Heart right ventricle (tissue), 16 donors: ENCODE measurements at regions not wholly inside any gene's neighbourhood (a gene's known extent, or its start where the extent isn't known, plus 50 kb on each side); places are given as distances from the start of the nearest gene placed in this dataset.
"Not testable (repeated sequence)": the region's sequence is repeated elsewhere in the genome, so short reads cannot be mapped to it uniquely, and the experiment has no call there.

Experiments used
- ATAC-seq, 8 donors: fragments of 200-7000 bp; cut with Tn5 transposase; one replicate each; pipeline ENCODE4 v1.9.1; 2020; ENCODE audit warnings: mild to moderate bottlenecking in 8 of 8, moderate library complexity in 8 of 8, moderate number of reproducible peaks in 1 of 8
- DNase-seq, 2 donors: peaks; one replicate each; pipeline ENCODE4 v3.0.0-alpha.2; 2020
- H3K27ac ChIP-seq, 10 donors: fragments of 200-600 bp; sonication (generic) in 2 of 10; one replicate each; pipeline versions ENCODE4 v1.5.0 to v1.8.0; 2020 to 2022; ENCODE audit warnings: mild to moderate bottlenecking in 3 of 10
- H3K27me3 ChIP-seq, 7 donors: fragments of 200-600 bp; one replicate each; pipeline ENCODE4 v1.8.0; 2021 to 2022; ENCODE audit warnings: mild to moderate bottlenecking in 2 of 7
- H3K36me3 ChIP-seq, 9 donors: fragments of 200-600 bp; sonication (generic) in 1 of 9; one replicate each; pipeline versions ENCODE4 v1.5.0 to v1.8.0; 2020 to 2022; ENCODE audit warnings: mild to moderate bottlenecking in 2 of 9
- H3K4me1 ChIP-seq, 9 donors: fragments of 200-600 bp; sonication (generic) in 1 of 9; one replicate each; pipeline versions ENCODE4 v1.5.0 to v1.8.0; 2020 to 2022; ENCODE audit warnings: mild to moderate bottlenecking in 4 of 9
- H3K4me3 ChIP-seq, 10 donors: fragments of 200-600 bp; sonication (generic) in 2 of 10; one replicate each; pipeline versions ENCODE4 v1.5.0 to v1.8.0; 2020 to 2022; ENCODE audit warnings: mild to moderate bottlenecking in 7 of 10, moderate library complexity in 2 of 10
- H3K9me3 ChIP-seq, 11 donors: fragments of 200-600 bp in 10 of 11; sonication (generic) in 2 of 11; one replicate each; pipeline versions ENCODE4 v1.5.0 to v1.8.0; 2013 to 2022; ENCODE audit warnings: mild to moderate bottlenecking in 2 of 11, control low read depth in 1 of 11, moderate library complexity in 1 of 11
- CTCF ChIP-seq, 9 donors: fragments of 200-600 bp; sonication (generic) in 2 of 9; IDR thresholded peaks; one replicate each; pipeline versions ENCODE4 v1.5.0 to v1.8.0; 2021 to 2022; ENCODE audit warnings: antibody characterized with exemption in 9 of 9, mild to moderate bottlenecking in 5 of 9, moderate library complexity in 1 of 9
- WGBS, 2 donors: extraction: QIAGEN DNeasy Blood & Tissue Kit; methylation state at CpG; one replicate each; pipeline ENCODE4 v1.1.7; 2013; ENCODE audit warnings: inconsistent platforms in 1 of 2; 5-methylcytosine and 5-hydroxymethylcytosine counted together
- intact Hi-C, 10 donors: fragments of 100-400 bp; cut with DNase I; formaldehyde crosslinking; loops; one replicate each; pipeline versions ENCODE4 v1.11.1 to v1.14.2; 2022
- donor health status: Arrhythmogenic right ventricular cardiomyopathy.
- donor health status: ischemic (EF 13 %, LVEDD 7.1; RV severe dilation, severe dysfunction).
- donor health status: healthy with polysubstance abuse.
- donor health status: DM: no; HTN: yes; CAD: no.
- donor health status: DM: no; HTN: no; CAD: no.
- donor health status: ischemic (EF 25% LVEDD 6.9; RV normal size, moderate dysfunction).
- donor health status: ischemic (EF 25% LVEDD 5.7; RV mildly dilated, moderate dysfunction).
- donor health status: healthy.
- donor health status: DM: yes; HTN: yes; CAD: no.
- donor health status: Ischemic cardiomyopathy.
- donor health status: ischemic (EF 35%, LVEDD 5.7; RV mildly dilated, moderate dysfunction).
- donor health status: nonischemic (EF 11% LVEDD 7.7; RV severe dilation, severe dysfunction).
- donor health status: DM: yes; HTN: yes; CAD: no.
- donor health status: PGD.
- donor health status: ischemic (EF 29% LVEDD 5.4; RV normal size, mild dysfunction).
- donor health status: nonischemic (EF 23%, LVEDD 6.1; RV moderate dilation, normal function).

- H3K4me1 ChIP-seq: no peaks in the 10 kb centered on the region
- no peak for TF ChIP-seq CTCF (IDR thresholded peaks at IDR 0.05)
- H3K27me3 ChIP-seq: peaks cover 0 to 5% (median 0%) of the 10 kb centered on the region in 7 donors
- H3K9me3 ChIP-seq: no peaks in the 10 kb centered on the region
- WGBS, 2 donors: 50 to 56% methylated on average over 4 of the region's 4 CpGs
- no peak overlapping the region for H3K27ac ChIP-seq
- H3K4me3 ChIP-seq: no peak overlapping the region
- DNase-seq: no peak
- intact Hi-C loops: no loop called here
- ATAC-seq: no peak
- H3K36me3 ChIP-seq: no peaks in the 10 kb centered on the region
These were observed 168.4 kb downstream of the ZIC4 start for GRCh38 chr3:147237991-147238390.

- H3K36me3 ChIP-seq, ATAC-seq, H3K27me3 ChIP-seq, H3K4me3 ChIP-seq, H3K27ac ChIP-seq, H3K9me3 ChIP-seq, H3K4me1 ChIP-seq, intact Hi-C loops, DNase-seq: not testable (repeated sequence)
- WGBS, 2 donors: 52 to 71% methylated on average over 3 of the region's 3 CpGs
These were observed 174.4 kb downstream of the ZIC4 start for GRCh38 chr3:147231980-147232379.

- Histone ChIP-seq H3K9me3 (peaks cover 0 to 10% (median 0%) of the 10 kb centered on the region in 11 donors), H3K36me3 (no peaks in the 10 kb centered on the region), H3K27ac (no peak overlapping the region), H3K27me3 (no peaks in the 10 kb centered on the region), H3K4me3 (no peak overlapping the region), H3K4me1 (no peaks in the 10 kb centered on the region)
- 95% methylated on average over 2 of the region's 2 CpGs for WGBS, 2 donors
- intact Hi-C loops: no loop called here
- TF ChIP-seq CTCF (IDR thresholded peaks at IDR 0.05): no peak
- ATAC-seq (no peak), DNase-seq (no peak)
These were observed 175.2 kb downstream of the ZIC4 start for GRCh38 chr3:147231111-147231510.

- no peak for ATAC-seq
These were observed 184.1 kb downstream of the ZIC4 start for GRCh38 chr3:147222291-147222690.

GRCh38 chr3:147218965-147219364 lies 187.4 kb downstream of the ZIC4 start:
- Histone ChIP-seq H3K27me3 (no peaks in the 10 kb centered on the region), H3K9me3 (no peaks in the 10 kb centered on the region), H3K4me3 (no peak overlapping the region), H3K36me3 (no peaks in the 10 kb centered on the region), H3K27ac (no peak overlapping the region), H3K4me1 (no peaks in the 10 kb centered on the region)
- TF ChIP-seq CTCF (IDR thresholded peaks at IDR 0.05): no peak
- ATAC-seq (no peak), DNase-seq (no peak)
- WGBS, 2 donors: 55 to 68% methylated on average over 4 of the region's 4 CpGs
- intact Hi-C loops: no loop called here

More at GRCh38 chr3:147222291-147222690, 184.1 kb downstream of the ZIC4 start:
- no peak for TF ChIP-seq CTCF (IDR thresholded peaks at IDR 0.05)
- no peaks in the 10 kb centered on the region for H3K4me1 ChIP-seq
- no peak overlapping the region for H3K27ac ChIP-seq
- intact Hi-C loops: no loop called here
- H3K27me3 ChIP-seq: no peaks in the 10 kb centered on the region
- H3K36me3 ChIP-seq: no peaks in the 10 kb centered on the region
- no peak overlapping the region for H3K4me3 ChIP-seq
- no peak for DNase-seq
- no peaks in the 10 kb centered on the region for H3K9me3 ChIP-seq
- 73 to 78% methylated on average over 1 of the region's 1 CpG for WGBS, 2 donors
